HEK293 (cell line): ENCODE measurements at regions not wholly inside any gene's neighbourhood (a gene's known extent, or its start where the extent isn't known, plus 50 kb on each side); places are given as distances from the start of the nearest gene placed in this dataset.

ENCODE experiments used
- PRDM1 ChIP-seq: fragments of 450-650 bp; formaldehyde crosslinking; IDR thresholded peaks from 2 replicates; pipeline ENCODE4; 2016; ENCODE audit warnings: missing biosample characterization, missing genetic modification characterization
- RBAK ChIP-seq: fragments of 450-650 bp; formaldehyde crosslinking; IDR thresholded peaks from 2 replicates; pipeline ENCODE4 v1.5.1; 2016; ENCODE audit warnings: missing biosample characterization, missing genetic modification characterization
- YY1 ChIP-seq: fragments of 450-650 bp; formaldehyde crosslinking; IDR thresholded peaks from 2 replicates; pipeline ENCODE4 v1.5.1; 2018; ENCODE audit warnings: missing biosample characterization, missing genetic modification characterization
- ZNF211 ChIP-seq: fragments of 450-650 bp; formaldehyde crosslinking; IDR thresholded peaks from 2 replicates; pipeline ENCODE4 v1.5.1; 2016; ENCODE audit warnings: low read depth, missing biosample characterization, missing genetic modification characterization
- ZNF426 ChIP-seq: fragments of 450-650 bp; formaldehyde crosslinking; IDR thresholded peaks from 2 replicates; pipeline ENCODE4 v1.5.1; 2017; ENCODE audit warnings: missing biosample characterization, missing genetic modification characterization, mild to moderate bottlenecking, inconsistent platforms, moderate library complexity
- ZNF76 ChIP-seq: fragments of 450-650 bp; formaldehyde crosslinking; IDR thresholded peaks from 2 replicates; pipeline ENCODE4; 2016; ENCODE audit warnings: low read depth, missing biosample characterization, missing genetic modification characterization, borderline replicate concordance
- TF ChIP-seq, protein P1 (sequence below): fragments of 450-650 bp; formaldehyde crosslinking; IDR thresholded peaks from 2 replicates; pipeline ENCODE4 v1.5.1; 2016; ENCODE audit warnings: missing biosample characterization, missing genetic modification characterization
- TF ChIP-seq, protein P2 (sequence below): fragments of 450-650 bp; formaldehyde crosslinking; IDR thresholded peaks from 2 replicates; pipeline ENCODE4 v1.5.1; 2016; ENCODE audit warnings: missing biosample characterization, missing genetic modification characterization
- TF ChIP-seq, protein P3 (sequence below): fragments of 450-650 bp; formaldehyde crosslinking; IDR thresholded peaks from 2 replicates; pipeline ENCODE4 v1.5.1; 2016; ENCODE audit warnings: missing biosample characterization, missing genetic modification characterization
- TF ChIP-seq, protein P4 (sequence below): fragments of 450-650 bp; formaldehyde crosslinking; IDR thresholded peaks from 2 replicates; pipeline ENCODE4 v1.5.1; 2016; ENCODE audit warnings: missing biosample characterization, missing genetic modification characterization, low read depth

DNA sequence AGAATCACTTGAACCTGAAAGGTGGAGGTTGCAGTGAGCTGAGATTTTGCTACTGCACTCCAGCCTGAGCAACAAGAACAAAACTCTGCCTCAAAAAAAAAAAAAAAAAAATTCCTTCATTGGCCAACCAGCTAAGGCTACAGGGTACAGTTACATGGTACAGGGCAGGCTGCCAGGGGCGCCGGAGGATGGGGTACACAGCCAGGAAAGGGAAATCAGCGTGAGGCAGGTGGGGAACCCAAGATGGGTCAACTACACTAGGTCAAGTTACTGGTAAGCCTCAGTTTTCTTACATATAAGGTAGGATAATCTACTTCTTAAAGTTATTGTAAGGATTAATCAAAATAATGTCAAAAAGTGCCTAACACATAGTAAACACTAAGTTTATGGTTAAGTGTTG lies 69.6 kb upstream of the KCNK12 start:
- TF ChIP-seq, protein P1, sequence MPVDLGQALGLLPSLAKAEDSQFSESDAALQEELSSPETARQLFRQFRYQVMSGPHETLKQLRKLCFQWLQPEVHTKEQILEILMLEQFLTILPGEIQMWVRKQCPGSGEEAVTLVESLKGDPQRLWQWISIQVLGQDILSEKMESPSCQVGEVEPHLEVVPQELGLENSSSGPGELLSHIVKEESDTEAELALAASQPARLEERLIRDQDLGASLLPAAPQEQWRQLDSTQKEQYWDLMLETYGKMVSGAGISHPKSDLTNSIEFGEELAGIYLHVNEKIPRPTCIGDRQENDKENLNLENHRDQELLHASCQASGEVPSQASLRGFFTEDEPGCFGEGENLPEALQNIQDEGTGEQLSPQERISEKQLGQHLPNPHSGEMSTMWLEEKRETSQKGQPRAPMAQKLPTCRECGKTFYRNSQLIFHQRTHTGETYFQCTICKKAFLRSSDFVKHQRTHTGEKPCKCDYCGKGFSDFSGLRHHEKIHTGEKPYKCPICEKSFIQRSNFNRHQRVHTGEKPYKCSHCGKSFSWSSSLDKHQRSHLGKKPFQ (tag by site-specific recombination), result no peak
- TF ChIP-seq, protein P2, sequence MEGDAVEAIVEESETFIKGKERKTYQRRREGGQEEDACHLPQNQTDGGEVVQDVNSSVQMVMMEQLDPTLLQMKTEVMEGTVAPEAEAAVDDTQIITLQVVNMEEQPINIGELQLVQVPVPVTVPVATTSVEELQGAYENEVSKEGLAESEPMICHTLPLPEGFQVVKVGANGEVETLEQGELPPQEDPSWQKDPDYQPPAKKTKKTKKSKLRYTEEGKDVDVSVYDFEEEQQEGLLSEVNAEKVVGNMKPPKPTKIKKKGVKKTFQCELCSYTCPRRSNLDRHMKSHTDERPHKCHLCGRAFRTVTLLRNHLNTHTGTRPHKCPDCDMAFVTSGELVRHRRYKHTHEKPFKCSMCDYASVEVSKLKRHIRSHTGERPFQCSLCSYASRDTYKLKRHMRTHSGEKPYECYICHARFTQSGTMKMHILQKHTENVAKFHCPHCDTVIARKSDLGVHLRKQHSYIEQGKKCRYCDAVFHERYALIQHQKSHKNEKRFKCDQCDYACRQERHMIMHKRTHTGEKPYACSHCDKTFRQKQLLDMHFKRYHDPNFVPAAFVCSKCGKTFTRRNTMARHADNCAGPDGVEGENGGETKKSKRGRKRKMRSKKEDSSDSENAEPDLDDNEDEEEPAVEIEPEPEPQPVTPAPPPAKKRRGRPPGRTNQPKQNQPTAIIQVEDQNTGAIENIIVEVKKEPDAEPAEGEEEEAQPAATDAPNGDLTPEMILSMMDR, result no peak
- TF ChIP-seq, protein P3, sequence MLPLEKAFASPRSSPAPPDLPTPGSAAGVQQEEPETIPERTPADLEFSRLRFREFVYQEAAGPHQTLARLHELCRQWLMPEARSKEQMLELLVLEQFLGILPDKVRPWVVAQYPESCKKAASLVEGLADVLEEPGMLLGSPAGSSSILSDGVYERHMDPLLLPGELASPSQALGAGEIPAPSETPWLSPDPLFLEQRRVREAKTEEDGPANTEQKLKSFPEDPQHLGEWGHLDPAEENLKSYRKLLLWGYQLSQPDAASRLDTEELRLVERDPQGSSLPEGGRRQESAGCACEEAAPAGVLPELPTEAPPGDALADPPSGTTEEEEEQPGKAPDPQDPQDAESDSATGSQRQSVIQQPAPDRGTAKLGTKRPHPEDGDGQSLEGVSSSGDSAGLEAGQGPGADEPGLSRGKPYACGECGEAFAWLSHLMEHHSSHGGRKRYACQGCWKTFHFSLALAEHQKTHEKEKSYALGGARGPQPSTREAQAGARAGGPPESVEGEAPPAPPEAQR (tag by site-specific recombination), result no peak
- TF ChIP-seq, protein P4, sequence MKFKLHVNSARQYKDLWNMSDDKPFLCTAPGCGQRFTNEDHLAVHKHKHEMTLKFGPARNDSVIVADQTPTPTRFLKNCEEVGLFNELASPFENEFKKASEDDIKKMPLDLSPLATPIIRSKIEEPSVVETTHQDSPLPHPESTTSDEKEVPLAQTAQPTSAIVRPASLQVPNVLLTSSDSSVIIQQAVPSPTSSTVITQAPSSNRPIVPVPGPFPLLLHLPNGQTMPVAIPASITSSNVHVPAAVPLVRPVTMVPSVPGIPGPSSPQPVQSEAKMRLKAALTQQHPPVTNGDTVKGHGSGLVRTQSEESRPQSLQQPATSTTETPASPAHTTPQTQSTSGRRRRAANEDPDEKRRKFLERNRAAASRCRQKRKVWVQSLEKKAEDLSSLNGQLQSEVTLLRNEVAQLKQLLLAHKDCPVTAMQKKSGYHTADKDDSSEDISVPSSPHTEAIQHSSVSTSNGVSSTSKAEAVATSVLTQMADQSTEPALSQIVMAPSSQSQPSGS (tag by site-specific recombination), result no peak
- TF ChIP-seq ZNF426 (tag by site-specific recombination) (no peak), RBAK (no peak), ZNF76 (tag by site-specific recombination) (no peak), ZNF211 (tag by site-specific recombination) (no peak), YY1 (no peak), PRDM1 (tag by site-specific recombination) (no peak)
